Esophagus (tissue), 2 donors: ENCODE measurements at regions not wholly inside any gene's neighbourhood (a gene's known extent, or its start where the extent isn't known, plus 50 kb on each side); places are given as distances from the start of the nearest gene placed in this dataset.

Experiments used
- H3K27ac ChIP-seq, 2 donors: one replicate each; pipeline ENCODE4 v1.5.1; 2013; ENCODE audit warnings: low read depth in 2 of 2, mild to moderate bottlenecking in 2 of 2, inconsistent platforms in 1 of 2, low read length in 1 of 2, moderate library complexity in 1 of 2
- H3K27me3 ChIP-seq, 2 donors: one replicate each; pipeline ENCODE4 v1.6.1; 2013; ENCODE audit warnings: low read length in 2 of 2, control low read depth in 1 of 2, mild to moderate bottlenecking in 1 of 2; ENCODE audit not compliant: insufficient read depth in 2 of 2, control insufficient read depth in 1 of 2
- H3K36me3 ChIP-seq, 2 donors: one replicate each; pipeline ENCODE4 v1.6.1; 2013; ENCODE audit warnings: low read length in 1 of 2; ENCODE audit not compliant: control insufficient read depth in 2 of 2, insufficient read depth in 2 of 2
- H3K4me1 ChIP-seq, 2 donors: one replicate each; pipeline ENCODE4 v1.6.1; 2013; ENCODE audit warnings: low read length in 1 of 2; ENCODE audit not compliant: control insufficient read depth in 2 of 2, insufficient read depth in 2 of 2
- H3K4me3 ChIP-seq, 2 donors: one replicate each; pipeline ENCODE4 v1.5.1; 2013; ENCODE audit warnings: low read length in 2 of 2, mild to moderate bottlenecking in 2 of 2, low read depth in 1 of 2, moderate library complexity in 1 of 2
- H3K9me3 ChIP-seq, 2 donors: one replicate each; pipeline ENCODE4 v1.6.1; 2013; ENCODE audit warnings: mild to moderate bottlenecking in 2 of 2, low read depth in 1 of 2, low read length in 1 of 2, moderate library complexity in 1 of 2; ENCODE audit not compliant: control insufficient read depth in 2 of 2, insufficient read depth in 1 of 2
- WGBS, 2 donors: extraction: QIAGEN DNeasy Blood & Tissue Kit; methylation state at CpG; one replicate each; pipeline ENCODE4 v1.1.7; 2013; 5-methylcytosine and 5-hydroxymethylcytosine counted together
- donor health status: healthy with polysubstance abuse.
- donor health status: Bipolar disorder and iron deficiency.

DNA sequence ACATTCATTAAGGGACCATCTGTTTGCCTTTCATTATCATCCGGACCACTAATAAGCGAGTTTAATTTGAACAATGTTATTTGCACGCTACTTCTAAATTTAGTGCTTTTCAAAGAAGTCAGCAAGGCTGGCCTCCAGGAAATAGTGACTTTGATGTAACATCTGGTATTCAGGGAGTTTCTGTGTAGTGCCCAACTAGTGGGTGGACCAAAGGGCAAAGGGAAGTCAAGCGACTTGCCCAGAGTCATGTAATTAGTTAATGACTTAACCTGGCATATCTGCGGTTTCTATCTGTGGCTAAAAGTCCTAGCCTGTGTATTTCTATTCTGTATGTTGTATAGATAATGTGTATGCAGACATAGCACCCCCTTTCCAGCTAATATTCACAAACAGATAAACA lies 56.3 kb upstream of the LCORL start:
- no peak overlapping the region for H3K4me3 ChIP-seq
- H3K9me3 ChIP-seq: no peaks in the 10 kb centered on the region
- no peaks in the 10 kb centered on the region for H3K36me3 ChIP-seq
- H3K27me3 ChIP-seq: no peaks in the 10 kb centered on the region
- H3K4me1 ChIP-seq: no peaks in the 10 kb centered on the region
- WGBS, 2 donors: 78 to 83% methylated on average over 5 of the region's 5 CpGs
- no peak overlapping the region for H3K27ac ChIP-seq

DNA sequence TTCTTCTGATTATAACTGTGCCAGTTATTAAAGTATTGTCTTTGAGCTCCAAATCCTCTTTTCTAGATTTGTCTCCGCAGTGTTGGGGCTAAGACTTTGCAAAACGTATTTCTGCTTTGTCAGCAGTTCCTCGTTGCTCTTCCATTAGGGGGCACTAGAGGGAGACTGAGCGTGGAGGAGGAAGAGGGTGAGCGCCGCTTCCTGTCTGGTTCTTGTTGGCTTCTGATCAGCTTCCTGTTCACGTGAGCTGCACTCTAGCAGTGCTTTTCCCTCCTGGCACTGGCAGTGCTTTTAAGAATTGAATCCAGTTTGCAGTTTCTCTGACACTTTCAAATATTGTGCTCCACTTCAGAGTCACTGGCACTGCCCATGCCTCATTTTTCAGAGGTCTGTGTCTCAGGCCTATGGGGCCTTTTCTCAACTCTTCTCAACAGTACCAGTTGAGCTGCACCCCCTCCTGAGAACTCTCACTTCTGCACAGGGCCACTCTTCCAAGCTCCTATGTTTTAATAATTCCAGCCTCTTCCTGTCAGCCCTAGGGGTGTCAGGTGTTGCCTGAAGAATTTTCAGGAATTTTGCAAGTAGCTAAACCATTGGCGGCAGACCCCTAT lies 54.4 kb upstream of the LCORL start:
- Histone ChIP-seq H3K36me3 (no peaks in the 10 kb centered on the region), H3K4me3 (no peak overlapping the region), H3K9me3 (no peaks in the 10 kb centered on the region), H3K4me1 (no peaks in the 10 kb centered on the region), H3K27me3 (no peaks in the 10 kb centered on the region), H3K27ac (no peak overlapping the region)
- WGBS, 2 donors: 59 to 60% methylated on average over 8 of the region's 8 CpGs

GRCh38 chr4:18071894-18072293 lies 50.3 kb upstream of the LCORL start:
- Histone ChIP-seq H3K4me1 (no peaks in the 10 kb centered on the region), H3K36me3 (no peaks in the 10 kb centered on the region), H3K9me3 (no peaks in the 10 kb centered on the region), H3K4me3 (no peak overlapping the region), H3K27me3 (no peaks in the 10 kb centered on the region), H3K27ac (no peak overlapping the region)
